Skeletal muscle tissue (tissue), 3 donors: ENCODE measurements at regions not wholly inside any gene's neighbourhood (a gene's known extent, or its start where the extent isn't known, plus 50 kb on each side); places are given as distances from the start of the nearest gene placed in this dataset.

Experiments
- H3K27ac ChIP-seq: one replicate; pipeline ENCODE4 v1.7.0; 2013; ENCODE audit warnings: mild to moderate bottlenecking, low read depth, low read length, inconsistent platforms
- H3K27me3 ChIP-seq, 3 donors: one replicate each; pipeline ENCODE4 v1.7.0; 2013; ENCODE audit warnings: low read length in 3 of 3; ENCODE audit not compliant: control insufficient read depth in 3 of 3, insufficient read depth in 3 of 3
- H3K36me3 ChIP-seq, 3 donors: one replicate each; pipeline ENCODE4 v1.7.0; 2013; ENCODE audit warnings: low read length in 3 of 3; ENCODE audit not compliant: control insufficient read depth in 3 of 3, insufficient read depth in 3 of 3
- H3K4me1 ChIP-seq, 3 donors: one replicate each; pipeline ENCODE4 v1.7.0; 2013; ENCODE audit warnings: low read length in 3 of 3, mild to moderate bottlenecking in 3 of 3; ENCODE audit not compliant: control insufficient read depth in 3 of 3, insufficient read depth in 3 of 3
- H3K4me3 ChIP-seq, 3 donors: one replicate each; pipeline ENCODE4 v1.7.0; 2013; ENCODE audit warnings: low read length in 3 of 3
- H3K9ac ChIP-seq, 3 donors: one replicate each; pipeline ENCODE4 v1.7.0; 2013; ENCODE audit warnings: low read length in 3 of 3, mild to moderate bottlenecking in 3 of 3, moderate library complexity in 2 of 3, low read depth in 1 of 3
- H3K9me3 ChIP-seq, 3 donors: one replicate each; pipeline ENCODE4 v1.7.0; 2013; ENCODE audit warnings: low read length in 3 of 3; ENCODE audit not compliant: control insufficient read depth in 3 of 3
- donor health status: Osteomylitis.

GRCh38 chr18:29626094-29626493, 1416.4 kb downstream of the DSC3 start:
- Histone ChIP-seq H3K9me3 (no peaks in the 10 kb centered on the region), H3K27ac (no peak overlapping the region), H3K9ac (no peak overlapping the region), H3K4me3 (no peak overlapping the region), H3K4me1 (no peaks in the 10 kb centered on the region), H3K27me3 (no peaks in the 10 kb centered on the region), H3K36me3 (no peaks in the 10 kb centered on the region)

GRCh38 chr18:29616867-29617266, 1425.7 kb downstream of the DSC3 start:
- no peak overlapping the region for H3K4me3 ChIP-seq
- no peak overlapping the region for H3K9ac ChIP-seq
- no peaks in the 10 kb centered on the region for H3K9me3 ChIP-seq
- no peak overlapping the region for H3K27ac ChIP-seq
- H3K36me3 ChIP-seq, result no peaks in the 10 kb centered on the region
- H3K4me1 ChIP-seq, result no peaks in the 10 kb centered on the region
- no peaks in the 10 kb centered on the region for H3K27me3 ChIP-seq

- Histone ChIP-seq H3K36me3 (no peaks in the 10 kb centered on the region), H3K4me3 (no peak overlapping the region), H3K4me1 (no peaks in the 10 kb centered on the region), H3K27me3 (no peaks in the 10 kb centered on the region), H3K27ac (no peak overlapping the region), H3K9ac (no peak overlapping the region), H3K9me3 (no peaks in the 10 kb centered on the region)
These were observed 1432.1 kb upstream of the CDH2 start for GRCh38 chr18:29608982-29609381.

- Histone ChIP-seq H3K9me3 (no peaks in the 10 kb centered on the region), H3K9ac (no peak overlapping the region), H3K4me3 (no peak overlapping the region), H3K36me3 (no peaks in the 10 kb centered on the region), H3K4me1 (no peaks in the 10 kb centered on the region), H3K27ac (no peak overlapping the region), H3K27me3 (no peaks in the 10 kb centered on the region)
These were observed 1428.4 kb upstream of the CDH2 start for GRCh38 chr18:29605365-29605764.

- no peaks in the 10 kb centered on the region for H3K36me3 ChIP-seq
These were observed 1420.0 kb upstream of the CDH2 start for GRCh38 chr18:29596959-29597358.

GRCh38 chr18:29594493-29594892, 1417.6 kb upstream of the CDH2 start:
- no peak overlapping the region for H3K9ac ChIP-seq

More at GRCh38 chr18:29596959-29597358, 1420.0 kb upstream of the CDH2 start:
- no peak overlapping the region for H3K9ac ChIP-seq
- no peak overlapping the region for H3K27ac ChIP-seq
- no peaks in the 10 kb centered on the region for H3K27me3 ChIP-seq
- no peaks in the 10 kb centered on the region for H3K4me1 ChIP-seq
- H3K4me3 ChIP-seq, result no peak overlapping the region
- no peaks in the 10 kb centered on the region for H3K9me3 ChIP-seq

GRCh38 chr18:29588446-29589100, 1411.6 kb upstream of the CDH2 start:
- Histone ChIP-seq H3K27ac (no peak overlapping the region), H3K9ac (no peak overlapping the region), H3K4me3 (no peak overlapping the region), H3K27me3 (peaks cover 0 to 4% (median 0%) of the 10 kb centered on the region in 3 donors), H3K9me3 (peaks cover 0 to 3% (median 0%) of the 10 kb centered on the region in 3 donors), H3K36me3 (no peaks in the 10 kb centered on the region), H3K4me1 (no peaks in the 10 kb centered on the region)

More at GRCh38 chr18:29594493-29594892, 1417.6 kb upstream of the CDH2 start:
- Histone ChIP-seq H3K4me1 (no peaks in the 10 kb centered on the region), H3K4me3 (no peak overlapping the region), H3K27ac (no peak overlapping the region), H3K9me3 (no peaks in the 10 kb centered on the region), H3K36me3 (no peaks in the 10 kb centered on the region), H3K27me3 (no peaks in the 10 kb centered on the region)

- Histone ChIP-seq H3K27me3 (peaks cover 0 to 4% (median 0%) of the 10 kb centered on the region in 3 donors), H3K36me3 (no peaks in the 10 kb centered on the region), H3K4me1 (no peaks in the 10 kb centered on the region), H3K27ac (no peak overlapping the region), H3K9me3 (peaks cover 0 to 3% (median 0%) of the 10 kb centered on the region in 3 donors), H3K9ac (no peak overlapping the region), H3K4me3 (no peak overlapping the region)
These were observed 1409.3 kb upstream of the CDH2 start for GRCh38 chr18:29586210-29586609.

- Histone ChIP-seq H3K27me3 (no peaks in the 10 kb centered on the region), H3K4me3 (no peak overlapping the region), H3K36me3 (no peaks in the 10 kb centered on the region), H3K9ac (no peak overlapping the region), H3K4me1 (no peaks in the 10 kb centered on the region), H3K27ac (no peak overlapping the region), H3K9me3 (peaks cover 0 to 2% (median 0%) of the 10 kb centered on the region in 3 donors)
These were observed 1383.3 kb upstream of the CDH2 start for GRCh38 chr18:29560270-29560669.

GRCh38 chr18:29556070-29556469, 1379.1 kb upstream of the CDH2 start:
- Histone ChIP-seq H3K4me3 (no peak overlapping the region), H3K4me1 (no peaks in the 10 kb centered on the region), H3K9me3 (no peaks in the 10 kb centered on the region), H3K27ac (no peak overlapping the region), H3K36me3 (no peaks in the 10 kb centered on the region), H3K9ac (no peak overlapping the region), H3K27me3 (no peaks in the 10 kb centered on the region)
